ENCODE measurements at regions not wholly inside any gene's neighbourhood (a gene's known extent, or its start where the extent isn't known, plus 50 kb on each side); places are given as distances from the start of the nearest gene placed in this dataset.

GRCh38 chr7:115241151-115241550 is 319.3 kb downstream of the MDFIC start:
- no peak for TF ChIP-seq EZH2phosphoT487 (IDR thresholded peaks at IDR 0.05; ENCODE audit: borderline replicate concordance, low read length)
- TF ChIP-seq CTCF (IDR thresholded peaks at IDR 0.05; ENCODE audit: low read depth, low read length, poor library complexity, severe bottlenecking): no peak
